SH-SY5Y (cell line): ENCODE measurements at regions not wholly inside any gene's neighbourhood (a gene's known extent, or its start where the extent isn't known, plus 50 kb on each side); places are given as distances from the start of the nearest gene placed in this dataset.

ENCODE experiments used
- GATA2 ChIP-seq: IDR thresholded peaks from 2 replicates; pipeline ENCODE4 v1.6.1; 2011; ENCODE audit warnings: mild to moderate bottlenecking, low read depth, low read length
- GATA3 ChIP-seq: IDR thresholded peaks from 2 replicates; pipeline ENCODE4 v1.6.1; 2011; ENCODE audit warnings: low read depth, mild to moderate bottlenecking, low read length, moderate library complexity

GRCh38 chr14:36426836-36427235, 93.2 kb downstream of the NKX2-1 start:
- no peak for TF ChIP-seq GATA2
- TF ChIP-seq GATA3: no peak
